ENCODE measurements at regions not wholly inside any gene's neighbourhood (a gene's known extent, or its start where the extent isn't known, plus 50 kb on each side); places are given as distances from the start of the nearest gene placed in this dataset.

GRCh38 chr3:11720917-11721411 lies 77.2 kb upstream of the VGLL4 start:
- TF ChIP-seq CTCF (IDR thresholded peaks at IDR 0.05) (no peak), POLR2A (IDR thresholded peaks at IDR 0.05) (no peak)
